ENCODE measurements at regions not wholly inside any gene's neighbourhood (a gene's known extent, or its start where the extent isn't known, plus 50 kb on each side); places are given as distances from the start of the nearest gene placed in this dataset.

DNA sequence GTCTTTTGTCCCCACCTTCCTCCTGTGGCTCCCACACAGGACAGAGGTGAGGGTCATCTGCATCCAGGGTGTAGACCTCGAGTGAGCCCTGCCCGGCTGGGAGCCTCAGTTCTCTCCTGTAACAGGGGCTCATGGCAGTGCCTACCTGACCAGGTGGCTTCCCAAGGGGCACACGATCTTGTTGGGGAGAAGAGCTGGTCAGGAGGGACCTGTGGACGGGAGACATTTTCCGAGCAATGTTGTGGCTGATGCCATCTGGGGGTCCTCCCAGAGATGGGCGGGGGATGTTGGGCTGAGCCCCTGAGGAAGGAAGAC, 51.9 kb downstream of the CEBPB start:
- TF ChIP-seq TAF1 (IDR thresholded peaks at IDR 0.05; ENCODE audit: borderline replicate concordance, low read depth, low read length) (no peak), POLR2A (IDR thresholded peaks at IDR 0.05; ENCODE audit: low read depth, low read length) (no peak), POLR2AphosphoS5 (IDR thresholded peaks at IDR 0.05; ENCODE audit: low read depth, low read length) (no peak)
- no peak for DNase-seq (ENCODE audit: insufficient read length)
- FAIRE-seq = no peak

DNA sequence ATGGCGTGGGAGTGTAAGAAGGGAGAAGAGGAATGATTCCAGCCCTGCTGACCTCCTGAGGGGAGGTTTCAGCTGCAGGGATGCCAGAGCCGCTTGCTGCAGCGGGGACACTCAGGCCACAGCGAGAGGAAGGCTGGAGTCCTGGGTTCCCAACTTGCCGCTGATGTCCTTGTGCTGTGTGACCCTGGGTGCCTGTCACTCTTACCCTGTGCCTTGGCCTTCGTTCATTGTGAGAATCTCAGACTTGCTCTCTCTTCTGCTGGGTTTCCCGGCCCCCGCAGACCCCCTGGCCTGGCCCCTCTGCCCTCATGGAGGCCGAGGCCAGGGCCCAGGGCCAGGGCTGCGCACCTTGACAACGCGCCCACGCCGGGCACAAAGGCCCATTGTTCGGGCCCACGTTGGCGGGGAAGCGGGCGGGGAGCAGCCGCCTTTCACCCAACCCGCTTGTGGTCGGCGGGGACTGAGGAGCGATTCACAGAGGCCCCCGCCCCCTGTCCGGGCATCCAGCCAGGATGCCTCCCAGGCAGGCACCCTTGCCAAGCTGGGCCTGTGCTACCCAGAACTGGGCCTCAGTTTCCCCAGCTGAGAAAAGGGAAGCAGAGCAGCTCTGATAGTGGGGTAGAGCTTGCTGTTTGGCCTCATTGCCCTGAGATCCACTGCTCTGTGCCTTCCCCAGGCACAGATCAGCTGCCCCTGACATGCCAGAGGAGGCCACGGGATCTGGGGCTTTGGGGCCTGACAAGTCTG, 52.4 kb downstream of the CEBPB start:
- FAIRE-seq (no peak), DNase-seq (ENCODE audit: insufficient read length) (no peak)
- TF ChIP-seq TAF1 (IDR thresholded peaks at IDR 0.05; ENCODE audit: borderline replicate concordance, low read depth, low read length) = no peak
- TF ChIP-seq POLR2A (IDR thresholded peaks at IDR 0.05; ENCODE audit: low read depth, low read length) = no peak
- no peak for TF ChIP-seq POLR2AphosphoS5 (IDR thresholded peaks at IDR 0.05; ENCODE audit: low read depth, low read length)

DNA sequence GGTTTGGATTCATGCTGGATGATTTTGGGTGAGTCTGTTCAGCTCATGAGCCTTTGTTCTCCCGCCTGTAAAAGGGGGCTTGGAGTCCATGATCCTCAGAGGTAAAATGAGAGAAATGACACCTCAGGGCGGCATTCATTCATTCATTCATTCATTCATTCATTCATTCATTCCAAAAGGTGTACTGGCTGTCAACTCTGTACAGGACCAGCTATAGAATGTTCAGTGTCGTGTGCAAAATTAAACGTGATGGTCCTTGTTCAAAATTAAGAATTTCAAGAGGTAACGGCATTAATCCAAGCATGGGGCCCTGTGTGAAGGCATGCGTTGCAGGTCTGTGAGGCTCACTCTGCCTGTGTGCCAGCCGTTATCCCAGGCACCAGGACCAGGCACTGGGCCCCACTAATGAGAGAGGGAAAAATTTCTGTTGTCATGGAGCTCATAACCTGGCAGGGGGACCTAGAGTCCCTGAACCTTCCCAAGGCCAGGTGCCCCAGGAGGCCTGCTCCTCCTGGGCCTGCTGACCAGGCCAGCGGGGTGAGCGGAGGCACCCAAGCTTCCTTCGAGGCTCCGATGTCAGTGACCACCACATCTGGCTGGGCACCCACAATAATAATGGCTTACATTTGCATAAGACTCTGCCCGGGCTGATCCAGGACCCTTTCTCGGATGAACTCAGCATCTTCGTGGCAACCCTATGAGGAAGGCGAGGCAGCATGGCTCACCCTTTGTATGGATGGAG, 53.2 kb downstream of the CEBPB start:
- DNase-seq (ENCODE audit: insufficient read length) = no peak
- TF ChIP-seq TAF1 (IDR thresholded peaks at IDR 0.05; ENCODE audit: borderline replicate concordance, low read depth, low read length) (no peak), POLR2AphosphoS5 (IDR thresholded peaks at IDR 0.05; ENCODE audit: low read depth, low read length) (no peak), POLR2A (IDR thresholded peaks at IDR 0.05; ENCODE audit: low read depth, low read length) (no peak)
- no peak for FAIRE-seq

DNA sequence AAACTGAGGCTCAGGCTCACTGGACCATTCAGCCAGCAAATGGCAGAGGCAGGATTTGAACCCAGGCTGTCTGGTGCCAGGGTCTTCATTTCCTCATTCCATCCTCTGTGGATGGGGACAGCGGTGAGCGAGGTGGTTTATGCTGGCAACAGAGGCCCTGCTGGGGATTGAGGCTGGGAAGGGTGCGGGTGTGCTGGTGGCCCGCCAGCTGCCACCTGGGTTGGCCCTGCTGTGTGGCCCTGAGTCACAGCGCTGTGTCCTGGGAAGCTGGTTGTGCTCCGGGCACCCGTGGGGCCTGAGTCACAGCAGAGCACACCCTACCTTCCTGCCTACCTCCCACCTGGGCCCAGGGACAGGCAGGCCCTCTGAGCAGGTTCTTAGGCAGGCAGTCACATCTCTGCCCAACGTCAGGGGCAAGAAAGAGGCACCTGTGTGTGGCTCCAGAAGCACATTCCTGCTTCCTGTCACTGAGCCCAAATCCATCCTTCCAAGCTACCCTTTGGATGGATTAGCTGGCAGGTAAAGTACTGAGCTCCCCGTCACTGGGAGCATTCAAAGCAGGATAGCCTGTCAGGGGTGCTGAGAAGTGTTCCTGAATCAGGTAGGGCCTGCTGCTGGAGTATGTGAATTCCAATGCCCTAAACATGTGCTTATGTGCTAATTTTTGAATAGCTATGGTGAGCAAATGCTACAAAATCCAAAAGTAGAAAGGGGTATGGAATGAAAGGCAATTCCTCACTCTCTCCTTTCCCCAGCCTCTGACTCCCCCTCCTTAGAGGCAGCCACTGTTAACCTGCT, 53.9 kb downstream of the CEBPB start:
- TF ChIP-seq POLR2AphosphoS5 (IDR thresholded peaks at IDR 0.05; ENCODE audit: low read depth, low read length) = no peak
- TF ChIP-seq TAF1 (IDR thresholded peaks at IDR 0.05; ENCODE audit: borderline replicate concordance, low read depth, low read length) = no peak
- no peak for TF ChIP-seq POLR2A (IDR thresholded peaks at IDR 0.05; ENCODE audit: low read depth, low read length)
- no peak for DNase-seq (ENCODE audit: insufficient read length)
- FAIRE-seq = no peak

DNA sequence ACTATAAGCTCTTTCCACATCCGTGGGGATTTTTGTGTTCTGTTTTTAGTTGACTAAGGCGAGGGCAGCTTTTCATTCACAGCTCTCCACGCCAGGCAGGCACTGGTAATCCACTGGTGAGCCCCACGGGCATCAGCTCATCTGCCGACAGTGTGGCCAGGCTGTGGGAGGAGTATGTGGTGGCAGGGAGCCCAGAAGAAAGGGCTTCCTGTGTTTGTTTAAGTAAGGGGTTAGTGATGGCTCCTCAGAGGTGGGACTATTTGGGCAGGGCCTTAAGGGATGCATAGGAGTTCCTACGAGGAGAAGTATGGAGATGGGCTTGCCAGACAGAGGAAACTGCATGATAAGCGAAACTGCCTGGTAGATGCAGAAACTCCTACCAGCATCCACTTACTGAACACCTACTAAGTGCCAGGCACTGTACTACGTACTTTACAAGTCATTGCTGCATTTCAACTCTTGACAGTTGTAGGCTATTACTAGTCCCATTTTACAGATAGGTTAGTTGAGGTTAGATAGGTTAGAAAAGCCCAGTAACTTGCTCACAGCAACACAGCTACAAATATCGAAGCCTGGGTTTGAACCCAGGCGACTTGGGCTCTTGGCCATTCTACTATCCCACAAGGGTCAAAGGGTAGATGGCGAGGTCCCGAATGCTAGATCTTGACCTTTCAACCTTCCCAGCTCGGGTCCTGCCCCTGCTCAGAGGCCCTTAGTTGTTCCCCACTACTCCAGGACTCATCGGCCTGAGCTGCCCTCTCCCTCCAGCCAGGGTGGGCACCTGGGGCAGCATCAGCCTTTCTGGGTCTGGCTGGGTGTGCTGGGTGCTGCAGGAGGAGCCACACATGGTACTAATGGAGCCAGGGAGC, 55.1 kb downstream of the CEBPB start:
- FAIRE-seq (no peak), DNase-seq (ENCODE audit: insufficient read length) (no peak)
- TF ChIP-seq TAF1 (IDR thresholded peaks at IDR 0.05; ENCODE audit: borderline replicate concordance, low read depth, low read length) = no peak
- no peak for TF ChIP-seq POLR2AphosphoS5 (IDR thresholded peaks at IDR 0.05; ENCODE audit: low read depth, low read length)
- TF ChIP-seq POLR2A (IDR thresholded peaks at IDR 0.05; ENCODE audit: low read depth, low read length) = no peak

DNA sequence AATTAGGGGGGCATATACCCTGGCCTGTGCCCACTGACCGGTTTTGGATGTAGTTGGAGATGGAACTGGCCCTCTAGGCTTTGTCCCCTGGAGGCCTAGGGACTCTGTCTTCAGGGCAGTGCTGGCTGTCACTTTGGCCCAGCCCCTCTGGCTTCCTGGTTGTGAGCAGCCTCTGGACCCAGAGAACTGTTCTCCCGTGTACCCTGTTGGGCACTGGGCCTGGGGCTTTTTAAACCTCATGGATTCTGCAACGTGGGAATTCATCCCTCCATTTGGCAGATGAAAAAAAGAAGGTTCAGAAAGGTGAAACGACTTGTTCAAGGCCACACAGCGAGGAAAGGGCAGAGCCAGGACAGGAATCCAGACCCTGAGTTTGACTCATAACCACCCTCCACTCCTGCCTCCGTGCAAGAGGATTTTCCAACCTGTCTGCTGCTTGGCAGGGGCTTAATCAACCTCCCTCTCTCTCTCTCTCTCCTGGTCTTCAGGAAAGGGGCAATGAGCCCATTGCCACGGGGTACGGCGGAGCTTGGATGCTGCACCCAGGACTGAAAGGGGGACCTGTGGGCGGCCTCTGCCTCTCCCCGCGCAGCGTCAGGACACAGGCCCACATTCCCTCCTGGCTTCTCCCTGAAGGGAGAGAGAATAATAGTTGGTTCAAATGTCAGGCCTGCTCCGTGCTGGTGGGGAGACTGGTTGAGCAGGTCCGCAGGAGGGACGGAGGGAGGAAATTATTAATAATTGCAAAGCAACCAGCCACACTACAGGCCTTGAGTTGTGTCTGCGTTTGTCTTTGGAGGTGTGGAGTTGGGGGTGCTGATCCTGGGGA, 56.0 kb downstream of the CEBPB start:
- FAIRE-seq = no peak
- TF ChIP-seq TAF1 (IDR thresholded peaks at IDR 0.05; ENCODE audit: borderline replicate concordance, low read depth, low read length) (no peak), POLR2A (IDR thresholded peaks at IDR 0.05; ENCODE audit: low read depth, low read length) (no peak), POLR2AphosphoS5 (IDR thresholded peaks at IDR 0.05; ENCODE audit: low read depth, low read length) (no peak)
- no peak for DNase-seq (ENCODE audit: insufficient read length)

DNA sequence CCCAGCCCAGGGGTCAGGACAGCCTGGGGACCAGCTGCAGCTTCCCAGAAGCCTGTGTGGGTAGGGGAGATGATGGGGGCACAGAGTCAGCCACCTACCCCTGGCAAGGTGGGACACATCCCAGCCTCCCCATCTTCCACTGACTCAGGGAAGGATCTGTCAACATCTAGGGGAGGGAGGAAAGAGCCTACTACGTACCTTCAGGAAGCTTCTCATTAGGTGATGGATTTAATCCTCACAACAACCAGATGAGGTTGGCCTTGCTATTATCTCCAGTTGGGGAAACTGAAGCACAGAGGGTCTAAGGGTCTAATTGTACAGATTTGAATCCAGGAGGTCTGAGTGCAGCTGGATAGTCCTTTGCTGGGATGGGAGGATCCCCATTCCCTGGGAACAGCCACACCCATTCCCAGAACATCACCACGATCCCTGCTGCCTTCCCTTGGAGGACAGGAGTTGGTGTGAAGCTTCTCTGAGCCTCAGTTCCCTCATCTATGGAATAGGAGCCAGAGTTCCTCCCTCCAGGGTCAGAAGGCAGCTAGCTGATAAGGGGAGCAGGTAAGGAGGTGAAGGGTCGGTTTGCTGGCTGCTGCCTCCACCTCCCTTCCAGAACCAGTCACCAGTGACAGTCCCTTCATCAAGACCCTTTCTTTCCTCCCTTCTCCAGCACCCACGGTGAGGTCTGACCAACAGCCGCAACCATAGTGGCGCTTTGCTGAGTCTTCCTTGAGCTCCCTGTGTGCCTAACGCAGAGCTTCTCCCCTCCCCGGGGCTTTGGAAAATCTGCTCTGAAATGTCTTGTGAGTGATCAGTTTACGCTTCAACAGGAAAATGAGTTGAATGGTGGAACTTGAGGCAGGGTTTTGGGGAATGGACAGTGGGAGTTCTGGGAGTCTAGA, 56.8 kb downstream of the CEBPB start:
- TF ChIP-seq TAF1 (IDR thresholded peaks at IDR 0.05; ENCODE audit: borderline replicate concordance, low read depth, low read length) = no peak
- no peak for TF ChIP-seq POLR2AphosphoS5 (IDR thresholded peaks at IDR 0.05; ENCODE audit: low read depth, low read length)
- no peak for TF ChIP-seq POLR2A (IDR thresholded peaks at IDR 0.05; ENCODE audit: low read depth, low read length)
- DNase-seq (ENCODE audit: insufficient read length) (no peak), FAIRE-seq (no peak)

DNA sequence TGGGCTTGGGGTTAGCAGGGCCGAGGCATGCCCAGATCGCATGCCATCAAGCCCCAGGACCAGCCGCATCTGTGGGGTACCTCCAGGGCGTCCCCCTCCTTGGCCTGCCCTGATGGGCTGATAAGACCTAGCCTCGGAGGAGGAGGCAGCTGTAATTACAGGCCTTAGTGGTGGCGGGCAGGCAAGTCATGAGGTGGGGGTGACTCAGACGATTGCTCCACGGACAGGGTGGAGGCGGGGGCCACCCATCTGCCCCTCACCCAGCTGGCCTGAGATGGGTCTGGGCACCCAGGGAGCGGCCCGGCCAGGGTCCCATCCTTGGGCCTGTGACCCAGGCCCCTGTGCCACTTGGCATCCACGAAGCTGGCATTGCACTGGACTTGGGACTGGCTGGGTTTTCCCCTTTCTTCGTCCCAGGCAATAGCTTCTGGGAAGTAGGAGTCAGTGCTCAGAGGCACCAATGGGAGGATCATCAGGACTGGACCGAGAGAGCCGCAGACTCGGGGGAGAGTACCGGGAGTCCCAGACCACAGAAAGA, 57.5 kb downstream of the CEBPB start:
- no peak for TF ChIP-seq POLR2AphosphoS5 (IDR thresholded peaks at IDR 0.05; ENCODE audit: low read depth, low read length)
- no peak for TF ChIP-seq POLR2A (IDR thresholded peaks at IDR 0.05; ENCODE audit: low read depth, low read length)
- TF ChIP-seq TAF1 (IDR thresholded peaks at IDR 0.05; ENCODE audit: borderline replicate concordance, low read depth, low read length) = no peak
- FAIRE-seq = no peak
- no peak for DNase-seq (ENCODE audit: insufficient read length)

Measured in GM12892 (cell line).